Esophagus squamous epithelium (tissue), 4 donors: ENCODE measurements at regions not wholly inside any gene's neighbourhood (a gene's known extent, or its start where the extent isn't known, plus 50 kb on each side); places are given as distances from the start of the nearest gene placed in this dataset.

Experiments
- CTCF ChIP-seq, 6 experiments: fragments of 450-650 bp in 4 of 6; fragments of 200-600 bp in 2 of 6; sonication (generic) in 2 of 6; IDR thresholded peaks; one replicate each; pipeline ENCODE4 v1.5.1; 2016 to 2019; ENCODE audit warnings: antibody characterized with exemption in 6 of 6, mild to moderate bottlenecking in 4 of 6, moderate library complexity in 4 of 6
- POLR2A ChIP-seq, 4 donors: fragments of 450-650 bp; IDR thresholded peaks; one replicate each; pipeline ENCODE4 v1.6.1; 2017; ENCODE audit warnings: antibody characterized with exemption in 4 of 4, mild to moderate bottlenecking in 4 of 4, moderate library complexity in 3 of 4

GRCh38 chr3:127100459-127101410 lies 92.2 kb upstream of the PRR23E start:
- TF ChIP-seq CTCF (IDR thresholded peaks at IDR 0.05) (no peak), POLR2A (IDR thresholded peaks at IDR 0.05) (no peak)
